HUDEP-2 (cell line): ENCODE measurements at regions not wholly inside any gene's neighbourhood (a gene's known extent, or its start where the extent isn't known, plus 50 kb on each side); places are given as distances from the start of the nearest gene placed in this dataset.
"Not testable (repeated sequence)": the region's sequence is repeated elsewhere in the genome, so short reads cannot be mapped to it uniquely, and the experiment has no call there.

Experiments used
- DNase-seq, 76 experiments: peaks; one replicate each; lab custom pipeline; 2025; ENCODE audit not compliant: unreplicated experiment in 76 of 76; lab: John Stamatoyannopoulos, UW

GRCh38 chr7:149608168-149608567 is 110.6 kb upstream of the ZNF746 start:
- no peak for DNase-seq

- DNase-seq: no peak
These were observed 110.1 kb upstream of the ZNF746 start for GRCh38 chr7:149607683-149608082.

GRCh38 chr7:149606826-149607225 is 109.2 kb upstream of the ZNF746 start:
- no peak for DNase-seq

- no peak for DNase-seq
These were observed 108.1 kb upstream of the ZNF746 start for GRCh38 chr7:149605696-149606095.

- no peak for DNase-seq
These were observed 106.9 kb upstream of the ZNF746 start for GRCh38 chr7:149604521-149604920.

GRCh38 chr7:149600669-149601330 is 103.2 kb upstream of the ZNF746 start:
- not testable (repeated sequence) for DNase-seq

GRCh38 chr7:149599636-149600206 is 102.1 kb upstream of the ZNF746 start:
- no peak for DNase-seq

GRCh38 chr7:149598721-149599308 is 101.2 kb upstream of the ZNF746 start:
- peak in 34 of 76 experiments; percentile 2 to 47 (median 15) for DNase-seq

- not testable (repeated sequence) for DNase-seq
These were observed 100.2 kb upstream of the ZNF746 start for GRCh38 chr7:149597789-149598188.

- no peak for DNase-seq
These were observed 97.9 kb upstream of the ZNF746 start for GRCh38 chr7:149595541-149595940.

- DNase-seq: no peak
These were observed 97.5 kb upstream of the ZNF746 start for GRCh38 chr7:149595078-149595477.

GRCh38 chr7:149588930-149589329 is 91.3 kb upstream of the ZNF746 start:
- DNase-seq: no peak

GRCh38 chr7:149586646-149587645 is 89.3 kb upstream of the ZNF746 start:
- no peak for DNase-seq

GRCh38 chr7:149584530-149584929 is 86.9 kb upstream of the ZNF746 start:
- no peak for DNase-seq

- DNase-seq: no peak
These were observed 86.4 kb upstream of the ZNF746 start for GRCh38 chr7:149584009-149584408.

GRCh38 chr7:149580328-149580727 is 82.7 kb upstream of the ZNF746 start:
- DNase-seq: no peak

GRCh38 chr7:149579365-149579764 is 81.8 kb upstream of the ZNF746 start:
- DNase-seq: not testable (repeated sequence)

- not testable (repeated sequence) for DNase-seq
These were observed 76.8 kb upstream of the ZNF746 start for GRCh38 chr7:149574428-149574827.

- DNase-seq: no peak
These were observed 75.9 kb upstream of the ZNF746 start for GRCh38 chr7:149573519-149573918.

- DNase-seq: not testable (repeated sequence)
These were observed 75.3 kb upstream of the ZNF746 start for GRCh38 chr7:149572920-149573319.

- DNase-seq: no peak
These were observed 73.2 kb upstream of the ZNF746 start for GRCh38 chr7:149570784-149571183.
